Endometrium (tissue), 2 donors: ENCODE measurements at regions not wholly inside any gene's neighbourhood (a gene's known extent, or its start where the extent isn't known, plus 50 kb on each side); places are given as distances from the start of the nearest gene placed in this dataset.
A peak's percentile ranks its signal among the peaks of the same experiment; 100 is the strongest.

Experiments
- FAIRE-seq: peaks from 2 replicates; lab custom pipeline; 2012; peaks lifted over from hg19 to GRCh38; lab: Jason Lieb, UNC
- donor health status: control.
- donor health status: control.

- FAIRE-seq = no peak
These were observed 183.1 kb upstream of the MCHR2 start for GRCh38 chr6:100176951-100177710.

- peak; percentile 88 for FAIRE-seq
These were observed 182.4 kb upstream of the MCHR2 start for GRCh38 chr6:100176311-100176950.

- FAIRE-seq = peak; percentile 99
These were observed 181.8 kb upstream of the MCHR2 start for GRCh38 chr6:100175814-100176310.

GRCh38 chr6:100173211-100173610 lies 179.2 kb upstream of the MCHR2 start:
- FAIRE-seq = no peak

- no peak for FAIRE-seq
These were observed 178.3 kb upstream of the MCHR2 start for GRCh38 chr6:100172322-100172713.

- FAIRE-seq = no peak
These were observed 177.7 kb upstream of the MCHR2 start for GRCh38 chr6:100171533-100172321.

- FAIRE-seq = no peak
These were observed 174.1 kb upstream of the MCHR2 start for GRCh38 chr6:100168148-100168547.

- FAIRE-seq = no peak
These were observed 173.6 kb upstream of the MCHR2 start for GRCh38 chr6:100167585-100167984.

- no peak for FAIRE-seq
These were observed 172.9 kb upstream of the MCHR2 start for GRCh38 chr6:100166956-100167355.

- no peak for FAIRE-seq
These were observed 171.4 kb upstream of the MCHR2 start for GRCh38 chr6:100165442-100165841.

GRCh38 chr6:100163035-100163434 lies 169.0 kb upstream of the MCHR2 start:
- FAIRE-seq = no peak

GRCh38 chr6:100161782-100162365 lies 167.9 kb upstream of the MCHR2 start:
- no peak for FAIRE-seq

- FAIRE-seq = no peak
These were observed 166.9 kb upstream of the MCHR2 start for GRCh38 chr6:100160930-100161329.

- no peak for FAIRE-seq
These were observed 161.1 kb upstream of the MCHR2 start for GRCh38 chr6:100155141-100155540.

GRCh38 chr6:100153636-100154275 lies 159.7 kb upstream of the MCHR2 start:
- no peak for FAIRE-seq

GRCh38 chr6:100152201-100152600 lies 158.2 kb upstream of the MCHR2 start:
- FAIRE-seq = no peak

GRCh38 chr6:100144991-100145390 lies 151.0 kb upstream of the MCHR2 start:
- no peak for FAIRE-seq

- FAIRE-seq = no peak
These were observed 144.5 kb upstream of the MCHR2 start for GRCh38 chr6:100138346-100139022.

- FAIRE-seq = no peak
These were observed 143.7 kb upstream of the MCHR2 start for GRCh38 chr6:100137759-100138158.

- FAIRE-seq = no peak
These were observed 142.6 kb upstream of the MCHR2 start for GRCh38 chr6:100136590-100136989.

GRCh38 chr6:100135977-100136376 lies 142.0 kb upstream of the MCHR2 start:
- FAIRE-seq = no peak
